K562 (cell line): ENCODE measurements at regions not wholly inside any gene's neighbourhood (a gene's known extent, or its start where the extent isn't known, plus 50 kb on each side); places are given as distances from the start of the nearest gene placed in this dataset.

ENCODE experiments used
- ATAC-seq: fragments of 200-7000 bp; cut with Tn5 transposase; 3 replicates; pipeline ENCODE4 v1.9.1; 2020; ENCODE audit warnings: moderate library complexity
- BruUV-seq: library from RNA; stranded (reverse); fragments of 400-500 nt; replicated peaks from 2 replicates; lab custom pipeline; 2021; lab: Mats Ljungman, UMichigan
- CTCF ChIA-PET: fragments of 300-600 bp; formaldehyde crosslinking; extraction: SDS; loops from one replicate; lab custom pipeline; 2021; ENCODE audit warnings: low intra/inter-chr PET ratio; lab: Yijun Ruan, JAX
- POLR2A ChIA-PET: fragments of 300-600, 350-650 bp; sonication (Branson Sonifier 250); formaldehyde crosslinking; extraction: SDS; loops from one replicate; lab custom pipeline; 2021; ENCODE audit warnings: antibody characterized with exemption, inconsistent platforms; lab: Yijun Ruan, JAX
- DNase-seq, 4 experiments: peaks; one replicate each; pipeline versions ENCODE4 v3.0.0 to v3.0.0-alpha.2; 2011 to 2018; ENCODE audit warnings: low spot score in 3 of 4, mixed read lengths in 3 of 4; ENCODE audit errors: extremely low read depth in 1 of 4
- FAIRE-seq: peaks from 2 replicates; lab custom pipeline; 2011; peaks lifted over from hg19 to GRCh38; lab: Jason Lieb, UNC
- H2AFZ ChIP-seq: 2 replicates; pipeline ENCODE4 v1.6.0; 2011; ENCODE audit warnings: low read depth, low read length, control low read depth, inconsistent platforms
- H3K27ac ChIP-seq: fragments of 200-600 bp; 3 replicates; pipeline ENCODE4 v1.8.0; 2011; ENCODE audit warnings: low read depth, mild to moderate bottlenecking, control low read depth, inconsistent platforms, low read length, moderate library complexity, mixed read lengths; ENCODE audit errors: extremely low read depth
- H3K27me3 ChIP-seq, 2 experiments: fragments of 300-600 bp in 1 of 2; 2 replicates in 1 of 2; 3 replicates in 1 of 2; pipeline versions ENCODE4 v1.6.0 to v1.8.0; 2011; ENCODE audit warnings: inconsistent platforms in 2 of 2, low read length in 2 of 2, mild to moderate bottlenecking in 1 of 2, mixed read lengths in 1 of 2, moderate library complexity in 1 of 2; ENCODE audit not compliant: control insufficient read depth in 2 of 2, insufficient read depth in 2 of 2
- H3K36me3 ChIP-seq: fragments of 300-600 bp; 3 replicates; pipeline ENCODE4 v1.8.0; 2011; ENCODE audit warnings: mild to moderate bottlenecking, low read length, inconsistent platforms; ENCODE audit not compliant: control insufficient read depth, insufficient read depth
- H3K4me1 ChIP-seq, 2 experiments: fragments of 200-600 bp in 1 of 2; replicated peaks in 1 of 2; 2 replicates in 1 of 2; 3 replicates in 1 of 2; pipeline versions ENCODE4 v1.5.1 to v1.8.0; 2011; ENCODE audit warnings: inconsistent platforms in 2 of 2, low read length in 2 of 2, mild to moderate bottlenecking in 1 of 2, mixed read lengths in 1 of 2, moderate library complexity in 1 of 2; ENCODE audit not compliant: control insufficient read depth in 2 of 2, insufficient read depth in 2 of 2
- H3K4me2 ChIP-seq: 2 replicates; pipeline ENCODE4 v1.6.1; 2011; ENCODE audit warnings: low read length, control low read depth, inconsistent platforms, mixed read lengths; ENCODE audit not compliant: insufficient read depth
- H3K4me3 ChIP-seq: fragments of 200-600 bp; sonication (generic), shearing (Covaris generic); 2 replicates; pipeline ENCODE4 v1.5.1; 2016; ENCODE audit warnings: control low read depth, inconsistent platforms
- H3K79me2 ChIP-seq: fragments of 200-600 bp; 3 replicates; pipeline ENCODE4 v1.8.0; 2011; ENCODE audit warnings: low read length, inconsistent platforms; ENCODE audit not compliant: control insufficient read depth, insufficient read depth
- H3K9ac ChIP-seq, 2 experiments: 2 replicates each; pipeline versions ENCODE4 v1.6.0 to v1.6.1; 2011; ENCODE audit warnings: low read depth in 2 of 2, low read length in 2 of 2, control low read depth in 1 of 2, inconsistent platforms in 1 of 2, mild to moderate bottlenecking in 1 of 2, mixed read lengths in 1 of 2; ENCODE audit not compliant: insufficient read depth in 1 of 2
- H3K9me1 ChIP-seq: one replicate; pipeline ENCODE4 v1.6.0; 2011; ENCODE audit warnings: inconsistent platforms, mild to moderate bottlenecking, low read length, moderate library complexity; ENCODE audit not compliant: control insufficient read depth, insufficient read depth
- H3K9me3 ChIP-seq: replicated peaks from 2 replicates; pipeline ENCODE4 v1.5.1; 2011; ENCODE audit warnings: low read depth, low read length, inconsistent platforms; ENCODE audit not compliant: control insufficient read depth, insufficient read depth
- H4K20me1 ChIP-seq: replicated peaks from 2 replicates; pipeline ENCODE4 v1.6.1; 2011; ENCODE audit warnings: low read length, inconsistent platforms, mixed read lengths; ENCODE audit not compliant: control insufficient read depth, insufficient read depth
- BRD9 ChIP-seq: fragments of 450-650 bp; IDR thresholded peaks from 2 replicates; pipeline ENCODE4 v1.6.1; 2018; ENCODE audit warnings: low read depth; ENCODE audit not compliant: partially characterized antibody
- C11orf30 ChIP-seq: fragments of 450-650 bp; IDR thresholded peaks from 2 replicates; pipeline ENCODE4 v1.6.1; 2016; ENCODE audit warnings: low read depth, mild to moderate bottlenecking
- CBX5 ChIP-seq: IDR thresholded peaks from 2 replicates; pipeline ENCODE4 v1.6.1; 2014; ENCODE audit warnings: low read depth, borderline replicate concordance
- CUX1 ChIP-seq: fragments of 200-800 bp; sonication (Bioruptor generic); IDR thresholded peaks from 2 replicates; pipeline ENCODE4 v1.6.1; 2016; ENCODE audit warnings: missing genetic modification characterization, missing compliant biosample characterization
- ETS1 ChIP-seq: conservative IDR thresholded peaks from 2 replicates; pipeline ENCODE4 v1.6.1; 2011; ENCODE audit warnings: low read depth, mild to moderate bottlenecking, low read length; ENCODE audit not compliant: control insufficient read depth
- FOS ChIP-seq: IDR thresholded peaks from 3 replicates; pipeline ENCODE4 v1.6.1; 2011; ENCODE audit not compliant: insufficient read length; ENCODE audit errors: extremely low read depth
- HNRNPUL1 ChIP-seq: fragments of 200-400 bp; formaldehyde crosslinking; IDR thresholded peaks from 2 replicates; pipeline ENCODE4 v1.6.1; 2017; ENCODE audit warnings: low read length
- KAT2B ChIP-seq: IDR thresholded peaks from one replicate; pipeline ENCODE4 v1.6.1; 2012; ENCODE audit warnings: low read depth, mild to moderate bottlenecking, control low read depth, inconsistent platforms, low read length, moderate library complexity
- NCOA6 ChIP-seq: fragments of 450-650 bp; IDR thresholded peaks from 2 replicates; pipeline ENCODE4 v1.6.1; 2017; ENCODE audit warnings: mild to moderate bottlenecking
- OTX1 ChIP-seq: fragments of 450-650 bp; formaldehyde crosslinking; IDR thresholded peaks from 2 replicates; pipeline ENCODE4 v1.4.0; 2022; ENCODE audit warnings: mild to moderate bottlenecking
- PCBP2 ChIP-seq: fragments of 200-400 bp; formaldehyde crosslinking; IDR thresholded peaks from 2 replicates; pipeline ENCODE4 v1.6.1; 2018; ENCODE audit warnings: low read length, low read depth, mild to moderate bottlenecking, moderate library complexity; ENCODE audit not compliant: poor library complexity, severe bottlenecking
- POLR3A ChIP-seq: IDR thresholded peaks from 2 replicates; pipeline ENCODE4 v1.6.1; 2011; ENCODE audit warnings: borderline replicate concordance, mild to moderate bottlenecking, moderate library complexity; ENCODE audit not compliant: insufficient read length, insufficient read depth; ENCODE audit errors: extremely low read depth
- RAD21 ChIP-seq, 2 experiments: fragments of 250-450 bp in 1 of 2; fragments of 450-650 bp in 1 of 2; sonication (Bioruptor Pico) in 1 of 2; formaldehyde crosslinking in 1 of 2; IDR thresholded peaks in 1 of 2; conservative IDR thresholded peaks in 1 of 2; 2 replicates each; pipeline versions ENCODE4 v1.4.0 to v1.8.0; 2020 to 2022; ENCODE audit warnings: mild to moderate bottlenecking in 2 of 2, moderate library complexity in 1 of 2
- ZNF253 ChIP-seq: fragments of 250-450 bp; sonication (Bioruptor Pico); conservative IDR thresholded peaks from 2 replicates; pipeline ENCODE4 v1.6.1; 2021; ENCODE audit warnings: mild to moderate bottlenecking
- ZNF512 ChIP-seq: IDR thresholded peaks from 2 replicates; pipeline ENCODE4 v1.6.1; 2016; ENCODE audit warnings: missing genetic modification characterization, missing compliant biosample characterization
- ZNF644 ChIP-seq: fragments of 200-800 bp; sonication (Bioruptor generic); IDR thresholded peaks from 2 replicates; pipeline ENCODE4 v1.6.1; 2016; ENCODE audit warnings: low read depth, missing genetic modification characterization, missing compliant biosample characterization
- WGBS: fragments of 100-300 bp; shearing (Covaris generic); methylation state at CpG from one replicate; pipeline ENCODE4 v1.1.6; 2016; ENCODE audit warnings: low coverage, mixed read lengths; ENCODE audit not compliant: insufficient coverage; ENCODE audit errors: missing lambda C conversion rate; 5-methylcytosine and 5-hydroxymethylcytosine counted together
- in situ Hi-C: fragments of 300-500 bp; cut with MboI; formaldehyde crosslinking; loops from 4 replicates; pipeline ENCODE4 v1.15.0; 2018; ENCODE audit warnings: inconsistent platforms, mixed read lengths
- intact Hi-C: fragments of 100-400 bp; cut with micrococcal nuclease; formaldehyde crosslinking; loops from 2 replicates; pipeline ENCODE4 v1.14.2; 2022

- DNase-seq: peak in 3 of 4 experiments; percentile 8 to 48 (median 14)
- peaks cover 0 to 9% of the 10 kb centered on the region in 2 experiments; a peak in 1 of 5 replicates for H3K27me3 ChIP-seq
- no peaks in the 10 kb centered on the region for H3K9me3 ChIP-seq
- FAIRE-seq: no peak
- no peak overlapping the region for H3K9ac ChIP-seq
- H4K20me1 ChIP-seq: no peaks in the 10 kb centered on the region
- ATAC-seq: peak; percentile 81
- BruUV-seq: no TSS peak
- no peak overlapping the region for H3K27ac ChIP-seq
- intact Hi-C loops: no loop called here
- no peaks in the 10 kb centered on the region for H3K9me1 ChIP-seq
- H3K4me1 ChIP-seq: no peaks in the 10 kb centered on the region; a peak in 1 of 5 replicates
- in situ Hi-C loops: no loop called here
- peak overlapping the region; percentile 36; the same call in 1 of the 2 replicates for H3K4me2 ChIP-seq
- no peaks in the 10 kb centered on the region for H3K79me2 ChIP-seq
- no peaks in the 10 kb centered on the region for H3K36me3 ChIP-seq
- ChIA-PET CTCF (no interaction called here), POLR2A (no interaction called here)
- H2AFZ ChIP-seq: peak overlapping the region; percentile 5
- H3K4me3 ChIP-seq: no peak overlapping the region
- WGBS: 4% methylated on average over 9 of the region's 9 CpGs
- 0 out of 2 replicates have a peak, but pooled peaks have one; percentile 14 for TF ChIP-seq OTX1 (CRISPR knock-in tag)
- no peak for TF ChIP-seq PCBP2
- TF ChIP-seq ZNF253 (CRISPR knock-in tag): no peak
- TF ChIP-seq FOS: no peak
- peak; percentile 98 for TF ChIP-seq ZNF644 (tag)
- no peak for TF ChIP-seq BRD9
- no peak for TF ChIP-seq RAD21 (CRISPR knock-in tag; conservative IDR thresholded peaks at IDR 0.05 in 1 of 2, IDR thresholded peaks at IDR 0.05 in 1 of 2)
- TF ChIP-seq ZNF512 (tag): no peak
- no peak for TF ChIP-seq CUX1 (CRISPR knock-in tag)
- TF ChIP-seq ETS1: no peak
- no peak for TF ChIP-seq NCOA6
- TF ChIP-seq C11orf30: no peak
- no peak for TF ChIP-seq HNRNPUL1
- TF ChIP-seq CBX5: no peak
- no peak for TF ChIP-seq KAT2B
- TF ChIP-seq POLR3A: no peak
Observed at GRCh38 chrX:542179-542578, 88.4 kb upstream of the SHOX start.
